OCI-LY3 (cell line): ENCODE measurements at regions not wholly inside any gene's neighbourhood (a gene's known extent, or its start where the extent isn't known, plus 50 kb on each side); places are given as distances from the start of the nearest gene placed in this dataset.
"Not testable (repeated sequence)": the region's sequence is repeated elsewhere in the genome, so short reads cannot be mapped to it uniquely, and the experiment has no call there.

Source experiments
- H2AFZ ChIP-seq: fragments of 200-600, 300-600 bp; shearing (Covaris generic); 2 replicates; pipeline ENCODE4 v1.6.0; 2014; ENCODE audit warnings: antibody characterized with exemption, low read depth, low read length
- H3K27ac ChIP-seq: fragments of 200-600, 300-600 bp; sonication (generic); 2 replicates; pipeline ENCODE4 v1.5.1; 2014; ENCODE audit warnings: mild to moderate bottlenecking, low read length, moderate library complexity, mixed read lengths
- H3K27me3 ChIP-seq: fragments of 200-600, 300-600 bp; sonication (generic); 2 replicates; pipeline ENCODE4 v1.6.1; 2014; ENCODE audit warnings: low read depth, low read length, mixed read lengths
- H3K36me3 ChIP-seq: fragments of 200-600, 300-600 bp; sonication (generic); replicated peaks from 2 replicates; pipeline ENCODE3; 2014; ENCODE audit warnings: low read depth, low read length, mixed read lengths
- H3K4me1 ChIP-seq: fragments of 300-600, 200-600 bp; sonication (generic); 2 replicates; pipeline ENCODE4 v1.6.1; 2014; ENCODE audit warnings: low read length, mixed read lengths
- H3K4me2 ChIP-seq: fragments of 200-600, 300-600 bp; sonication (generic); 2 replicates; pipeline ENCODE4 v1.6.1; 2014; ENCODE audit warnings: low read length, mixed read lengths
- H3K4me3 ChIP-seq: fragments of 300-600, 200-600 bp; sonication (generic); 2 replicates; pipeline ENCODE4 v1.5.1; 2014; ENCODE audit warnings: antibody characterized with exemption, mild to moderate bottlenecking, low read length, moderate library complexity
- H3K79me2 ChIP-seq: fragments of 300-600, 200-600 bp; shearing (Covaris generic); 2 replicates; pipeline ENCODE4 v1.6.1; 2014; ENCODE audit warnings: mild to moderate bottlenecking, low read length, mixed read lengths
- H3K9ac ChIP-seq: fragments of 300-600, 200-600 bp; shearing (Covaris generic); 2 replicates; pipeline ENCODE4 v1.6.0; 2014; ENCODE audit warnings: mild to moderate bottlenecking, low read length, moderate library complexity
- H3K9me3 ChIP-seq: fragments of 200-600, 300-600 bp; shearing (Covaris generic); 2 replicates; pipeline ENCODE4 v1.6.1; 2014; ENCODE audit warnings: low read length, mixed read lengths; ENCODE audit not compliant: insufficient read depth
- H4K20me1 ChIP-seq: fragments of 200-600, 300-600 bp; sonication (generic); 2 replicates; pipeline ENCODE4 v1.6.1; 2016; ENCODE audit warnings: low read length, mixed read lengths; ENCODE audit not compliant: insufficient read depth
- CTCF ChIP-seq: fragments of 200-600, 300-600 bp; sonication (generic); IDR thresholded peaks from 2 replicates; pipeline ENCODE4 v1.5.1; 2014; ENCODE audit warnings: antibody characterized with exemption, low read length, low read depth
- EZH2phosphoT487 ChIP-seq: fragments of 200-600 bp; shearing (Covaris generic); IDR thresholded peaks from 2 replicates; pipeline ENCODE4 v1.6.1; 2018; ENCODE audit warnings: antibody characterized with exemption, mixed run types, low read depth

- TF ChIP-seq EZH2phosphoT487 (no peak), CTCF (no peak)
- Histone ChIP-seq H3K27me3 (peaks cover 12% of the 10 kb centered on the region; the same call in 1 of the 2 replicates), H3K27ac (no peak overlapping the region)
Observed at GRCh38 chr16:52920331-52920730, 132.4 kb downstream of the CHD9NB start.

GRCh38 chr16:52914428-52914827, 138.3 kb downstream of the CHD9NB start:
- Histone ChIP-seq H4K20me1 (no peaks in the 10 kb centered on the region), H3K79me2 (no peaks in the 10 kb centered on the region), H3K4me2 (no peak overlapping the region), H3K27ac (no peak overlapping the region), H3K36me3 (no peaks in the 10 kb centered on the region), H3K4me1 (no peaks in the 10 kb centered on the region), H3K9me3 (no peaks in the 10 kb centered on the region), H2AFZ (no peak overlapping the region), H3K9ac (no peak overlapping the region), H3K4me3 (no peak overlapping the region), H3K27me3 (peaks cover 17% of the 10 kb centered on the region; the same call in 1 of the 2 replicates)
- TF ChIP-seq CTCF = no peak
- no peak for TF ChIP-seq EZH2phosphoT487

More at GRCh38 chr16:52920331-52920730, 132.4 kb downstream of the CHD9NB start:
- no peaks in the 10 kb centered on the region for H3K36me3 ChIP-seq
- no peak overlapping the region for H3K4me2 ChIP-seq
- no peak overlapping the region for H3K9ac ChIP-seq
- no peak overlapping the region for H2AFZ ChIP-seq
- peaks cover 6% of the 10 kb centered on the region for H3K4me1 ChIP-seq
- no peaks in the 10 kb centered on the region for H3K79me2 ChIP-seq
- no peaks in the 10 kb centered on the region for H4K20me1 ChIP-seq
- H3K4me3 ChIP-seq = no peak overlapping the region
- no peaks in the 10 kb centered on the region for H3K9me3 ChIP-seq

GRCh38 chr16:52912565-52913173, 140.0 kb downstream of the CHD9NB start:
- no peak overlapping the region for H3K9ac ChIP-seq
- H3K4me2 ChIP-seq = no peak overlapping the region
- H3K27ac ChIP-seq = no peak overlapping the region
- no peak overlapping the region for H2AFZ ChIP-seq
- peak; percentile 89 for TF ChIP-seq CTCF
- TF ChIP-seq EZH2phosphoT487 = no peak
- no peak overlapping the region for H3K4me3 ChIP-seq
- no peaks in the 10 kb centered on the region for H3K9me3 ChIP-seq
- no peaks in the 10 kb centered on the region for H3K4me1 ChIP-seq
- no peaks in the 10 kb centered on the region for H3K79me2 ChIP-seq
- no peaks in the 10 kb centered on the region for H3K36me3 ChIP-seq
- H4K20me1 ChIP-seq = no peaks in the 10 kb centered on the region
- H3K27me3 ChIP-seq = peaks cover 7% of the 10 kb centered on the region; the same call in 1 of the 2 replicates

GRCh38 chr16:52908057-52908456, 144.6 kb downstream of the CHD9NB start:
- H3K4me3 ChIP-seq, H3K36me3 ChIP-seq, H2AFZ ChIP-seq, H4K20me1 ChIP-seq, H3K9ac ChIP-seq, H3K27ac ChIP-seq, H3K4me2 ChIP-seq, H3K9me3 ChIP-seq, H3K27me3 ChIP-seq, H3K4me1 ChIP-seq, H3K79me2 ChIP-seq: not testable (repeated sequence)

GRCh38 chr16:52906281-52906680, 146.4 kb downstream of the CHD9NB start:
- Histone ChIP-seq H3K79me2 (no peaks in the 10 kb centered on the region), H3K4me3 (no peak overlapping the region), H3K4me2 (no peak overlapping the region), H3K9ac (no peak overlapping the region), H3K27ac (no peak overlapping the region), H3K36me3 (no peaks in the 10 kb centered on the region), H3K27me3 (no peaks in the 10 kb centered on the region; the same call in 1 of the 2 replicates), H3K9me3 (no peaks in the 10 kb centered on the region), H3K4me1 (no peaks in the 10 kb centered on the region), H2AFZ (no peak overlapping the region), H4K20me1 (no peaks in the 10 kb centered on the region)
- TF ChIP-seq CTCF (no peak), EZH2phosphoT487 (no peak)
